PC-9 (cell line): ENCODE measurements at regions not wholly inside any gene's neighbourhood (a gene's known extent, or its start where the extent isn't known, plus 50 kb on each side); places are given as distances from the start of the nearest gene placed in this dataset.

Source experiments
- CTCF ChIP-seq: fragments of 200-600 bp; sonication (generic); conservative IDR thresholded peaks from 2 replicates; pipeline ENCODE4 v1.6.1; 2017; ENCODE audit warnings: mixed run types, antibody characterized with exemption, mild to moderate bottlenecking, moderate library complexity
- EZH2 ChIP-seq: fragments of 200-600 bp; sonication (generic); IDR thresholded peaks from 2 replicates; pipeline ENCODE4 v1.8.0; 2017; ENCODE audit warnings: antibody characterized with exemption, low read depth

- TF ChIP-seq EZH2 = no peak
- TF ChIP-seq CTCF = no peak
Measured at GRCh38 chr16:65608455-65608854, 486.6 kb upstream of the CDH11 start.
